Neural crest cell (in vitro differentiated cells): ENCODE measurements at regions not wholly inside any gene's neighbourhood (a gene's known extent, or its start where the extent isn't known, plus 50 kb on each side); places are given as distances from the start of the nearest gene placed in this dataset.

ENCODE experiments used
- DNase-seq: peaks from one replicate; pipeline ENCODE4 v3.0.0; 2021; ENCODE audit warnings: low read depth, mixed read lengths, low spot score
- H3K27ac Mint-ChIP-seq: one replicate; pipeline ENCODE4 v1.8.0; 2021; ENCODE audit warnings: mild to moderate bottlenecking, mixed read lengths; ENCODE audit not compliant: unreplicated experiment
- H3K27me3 Mint-ChIP-seq: 2 replicates; pipeline ENCODE4 v1.8.0; 2021; ENCODE audit warnings: low read depth, mild to moderate bottlenecking, mixed read lengths
- H3K36me3 Mint-ChIP-seq: 2 replicates; pipeline ENCODE4 v1.8.0; 2021; ENCODE audit warnings: low read depth, mild to moderate bottlenecking, mixed read lengths
- H3K4me1 Mint-ChIP-seq: 2 replicates; pipeline ENCODE4 v1.8.0; 2021; ENCODE audit warnings: mixed read lengths
- H3K4me3 Mint-ChIP-seq: one replicate; pipeline ENCODE4 v1.8.0; 2021; ENCODE audit warnings: mild to moderate bottlenecking, mixed read lengths
- H3K9me3 Mint-ChIP-seq: 2 replicates; pipeline ENCODE4 v1.8.0; 2021; ENCODE audit warnings: mixed read lengths
- CTCF ChIP-seq: fragments of 200-600 bp; sonication (generic); conservative IDR thresholded peaks from 2 replicates; pipeline ENCODE4 v1.5.0; 2021; ENCODE audit warnings: antibody characterized with exemption, mild to moderate bottlenecking

- no peaks in the 10 kb centered on the region for H3K9me3 Mint-ChIP-seq
- H3K27ac Mint-ChIP-seq, result no peak overlapping the region
- H3K27me3 Mint-ChIP-seq, result no peaks in the 10 kb centered on the region
- DNase-seq, result no peak
- H3K4me3 Mint-ChIP-seq, result no peak overlapping the region
- no peak for TF ChIP-seq CTCF
- no peaks in the 10 kb centered on the region for H3K4me1 Mint-ChIP-seq
- no peaks in the 10 kb centered on the region for H3K36me3 Mint-ChIP-seq
Measured at GRCh38 chr3:81161851-81162250, 599.6 kb downstream of the GBE1 start.

- H3K9me3 Mint-ChIP-seq, result no peaks in the 10 kb centered on the region
- H3K27ac Mint-ChIP-seq, result no peak overlapping the region
- DNase-seq, result no peak
- no peaks in the 10 kb centered on the region for H3K4me1 Mint-ChIP-seq
- H3K4me3 Mint-ChIP-seq, result no peak overlapping the region
- H3K36me3 Mint-ChIP-seq, result no peaks in the 10 kb centered on the region
- H3K27me3 Mint-ChIP-seq, result no peaks in the 10 kb centered on the region
- no peak for TF ChIP-seq CTCF
Measured at GRCh38 chr3:81161100-81161499, 600.3 kb downstream of the GBE1 start.

DNA sequence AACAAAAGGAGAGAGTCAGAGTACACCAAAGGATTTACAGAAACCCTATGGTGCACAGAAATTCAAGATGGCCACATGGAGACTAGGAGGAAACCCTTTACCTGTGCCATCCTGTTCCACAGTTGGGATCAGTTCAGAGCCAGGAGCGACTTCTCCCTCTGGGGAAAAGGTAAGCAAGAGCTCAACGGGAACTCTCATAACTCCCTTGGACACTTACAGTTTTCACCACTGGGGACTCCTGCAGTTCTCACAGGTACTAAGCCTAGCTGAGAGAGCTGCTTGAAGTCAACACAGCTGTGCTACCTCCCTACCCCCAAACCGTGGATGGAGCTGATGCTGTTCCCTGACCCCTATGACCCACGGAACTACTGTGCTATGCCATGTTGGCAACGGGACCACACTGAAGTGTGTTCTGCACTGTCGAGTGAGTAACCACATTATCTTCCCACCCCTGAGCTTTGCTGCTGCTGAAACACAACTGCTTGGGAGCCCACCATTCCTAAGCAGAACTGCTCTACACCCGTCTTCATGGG is 606.8 kb downstream of the GBE1 start:
- Mint-ChIP-seq H3K4me3 (no peak overlapping the region), H3K27ac (no peak overlapping the region), H3K36me3 (no peaks in the 10 kb centered on the region), H3K9me3 (no peaks in the 10 kb centered on the region), H3K27me3 (no peaks in the 10 kb centered on the region), H3K4me1 (no peaks in the 10 kb centered on the region)
- DNase-seq, result no peak
- no peak for TF ChIP-seq CTCF

- Mint-ChIP-seq H3K27me3 (no peaks in the 10 kb centered on the region), H3K9me3 (no peaks in the 10 kb centered on the region), H3K27ac (no peak overlapping the region), H3K36me3 (no peaks in the 10 kb centered on the region), H3K4me3 (no peak overlapping the region), H3K4me1 (no peaks in the 10 kb centered on the region)
- DNase-seq, result no peak
- TF ChIP-seq CTCF, result no peak
Measured at GRCh38 chr3:81152156-81152555, 609.3 kb downstream of the GBE1 start.

GRCh38 chr3:81132995-81133394 is 628.5 kb downstream of the GBE1 start:
- DNase-seq, result no peak
- Mint-ChIP-seq H3K27ac (no peak overlapping the region), H3K4me1 (no peaks in the 10 kb centered on the region), H3K27me3 (no peaks in the 10 kb centered on the region), H3K9me3 (no peaks in the 10 kb centered on the region), H3K4me3 (no peak overlapping the region), H3K36me3 (no peaks in the 10 kb centered on the region)
- TF ChIP-seq CTCF, result no peak
